ENCODE measurements at regions not wholly inside any gene's neighbourhood (a gene's known extent, or its start where the extent isn't known, plus 50 kb on each side); places are given as distances from the start of the nearest gene placed in this dataset.

GRCh38 chr10:23656735-23657134, 217.9 kb downstream of the OTUD1 start:
- TF ChIP-seq, protein P1, sequence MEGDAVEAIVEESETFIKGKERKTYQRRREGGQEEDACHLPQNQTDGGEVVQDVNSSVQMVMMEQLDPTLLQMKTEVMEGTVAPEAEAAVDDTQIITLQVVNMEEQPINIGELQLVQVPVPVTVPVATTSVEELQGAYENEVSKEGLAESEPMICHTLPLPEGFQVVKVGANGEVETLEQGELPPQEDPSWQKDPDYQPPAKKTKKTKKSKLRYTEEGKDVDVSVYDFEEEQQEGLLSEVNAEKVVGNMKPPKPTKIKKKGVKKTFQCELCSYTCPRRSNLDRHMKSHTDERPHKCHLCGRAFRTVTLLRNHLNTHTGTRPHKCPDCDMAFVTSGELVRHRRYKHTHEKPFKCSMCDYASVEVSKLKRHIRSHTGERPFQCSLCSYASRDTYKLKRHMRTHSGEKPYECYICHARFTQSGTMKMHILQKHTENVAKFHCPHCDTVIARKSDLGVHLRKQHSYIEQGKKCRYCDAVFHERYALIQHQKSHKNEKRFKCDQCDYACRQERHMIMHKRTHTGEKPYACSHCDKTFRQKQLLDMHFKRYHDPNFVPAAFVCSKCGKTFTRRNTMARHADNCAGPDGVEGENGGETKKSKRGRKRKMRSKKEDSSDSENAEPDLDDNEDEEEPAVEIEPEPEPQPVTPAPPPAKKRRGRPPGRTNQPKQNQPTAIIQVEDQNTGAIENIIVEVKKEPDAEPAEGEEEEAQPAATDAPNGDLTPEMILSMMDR (conservative IDR thresholded peaks at IDR 0.05; ENCODE audit: low read length): peak; percentile 59
- no peak for TF ChIP-seq EZH2phosphoT487 (IDR thresholded peaks at IDR 0.05; ENCODE audit: borderline replicate concordance, low read depth, low read length)

Data from OCI-LY7 (cell line).